H54 (cell line): ENCODE measurements at regions not wholly inside any gene's neighbourhood (a gene's known extent, or its start where the extent isn't known, plus 50 kb on each side); places are given as distances from the start of the nearest gene placed in this dataset.
A peak's percentile ranks its signal among the peaks of the same experiment; 100 is the strongest.
"Not testable (repeated sequence)": the region's sequence is repeated elsewhere in the genome, so short reads cannot be mapped to it uniquely, and the experiment has no call there.

Experiments
- DNase-seq: peaks from one replicate; pipeline ENCODE4 v3.0.0; 2011; ENCODE audit warnings: low spot score, mixed read lengths; ENCODE audit not compliant: insufficient read length
- FAIRE-seq: peaks from 3 replicates; lab custom pipeline; 2011; peaks lifted over from hg19 to GRCh38; lab: Jason Lieb, UNC
- POLR2A ChIP-seq: IDR thresholded peaks from 2 replicates; pipeline ENCODE4 v1.6.1; 2011; ENCODE audit warnings: low read depth, mild to moderate bottlenecking, low read length

GRCh38 chrX:65588795-65589194, 54.2 kb upstream of the LAS1L start:
- FAIRE-seq = no peak
- TF ChIP-seq POLR2A = no peak
- DNase-seq = no peak

GRCh38 chrX:65587616-65588526, 53.3 kb upstream of the LAS1L start:
- peak; percentile 45 for DNase-seq
- no peak for TF ChIP-seq POLR2A
- FAIRE-seq = peak; percentile 27

- DNase-seq = no peak
- no peak for TF ChIP-seq POLR2A
Measured at GRCh38 chrX:65586491-65586890, 51.9 kb upstream of the LAS1L start.

GRCh38 chrX:65585226-65585625, 50.6 kb upstream of the LAS1L start:
- not testable (repeated sequence) for DNase-seq, FAIRE-seq

More at GRCh38 chrX:65586491-65586890, 51.9 kb upstream of the LAS1L start:
- FAIRE-seq = no peak
